HG02678 (cell line): ENCODE measurements at regions not wholly inside any gene's neighbourhood (a gene's known extent, or its start where the extent isn't known, plus 50 kb on each side); places are given as distances from the start of the nearest gene placed in this dataset.
"Not testable (repeated sequence)": the region's sequence is repeated elsewhere in the genome, so short reads cannot be mapped to it uniquely, and the experiment has no call there.

Source experiments
- ATAC-seq: cut with Tn5 transposase; IDR thresholded peaks from one replicate; pipeline ENCODE4 v1.9.1; 2021; ENCODE audit warnings: mild to moderate bottlenecking, moderate library complexity; ENCODE audit not compliant: unreplicated experiment

DNA sequence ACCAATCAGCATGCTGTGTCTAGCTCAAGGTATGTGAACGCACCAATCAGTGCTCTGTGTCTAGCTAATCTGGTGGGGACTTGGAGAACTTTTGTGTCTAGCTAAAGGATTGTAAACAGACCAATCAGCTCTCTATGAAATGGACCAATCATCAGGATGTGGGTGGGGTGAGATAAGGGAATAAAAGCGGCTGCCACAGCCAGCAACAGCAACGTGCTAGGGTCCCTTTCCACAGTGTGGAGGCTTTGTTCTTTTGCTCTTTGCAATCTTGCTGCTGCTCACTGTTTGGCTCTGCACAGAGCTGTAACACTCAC, 1353.9 kb upstream of the CDH18 start:
- not testable (repeated sequence) for ATAC-seq

DNA sequence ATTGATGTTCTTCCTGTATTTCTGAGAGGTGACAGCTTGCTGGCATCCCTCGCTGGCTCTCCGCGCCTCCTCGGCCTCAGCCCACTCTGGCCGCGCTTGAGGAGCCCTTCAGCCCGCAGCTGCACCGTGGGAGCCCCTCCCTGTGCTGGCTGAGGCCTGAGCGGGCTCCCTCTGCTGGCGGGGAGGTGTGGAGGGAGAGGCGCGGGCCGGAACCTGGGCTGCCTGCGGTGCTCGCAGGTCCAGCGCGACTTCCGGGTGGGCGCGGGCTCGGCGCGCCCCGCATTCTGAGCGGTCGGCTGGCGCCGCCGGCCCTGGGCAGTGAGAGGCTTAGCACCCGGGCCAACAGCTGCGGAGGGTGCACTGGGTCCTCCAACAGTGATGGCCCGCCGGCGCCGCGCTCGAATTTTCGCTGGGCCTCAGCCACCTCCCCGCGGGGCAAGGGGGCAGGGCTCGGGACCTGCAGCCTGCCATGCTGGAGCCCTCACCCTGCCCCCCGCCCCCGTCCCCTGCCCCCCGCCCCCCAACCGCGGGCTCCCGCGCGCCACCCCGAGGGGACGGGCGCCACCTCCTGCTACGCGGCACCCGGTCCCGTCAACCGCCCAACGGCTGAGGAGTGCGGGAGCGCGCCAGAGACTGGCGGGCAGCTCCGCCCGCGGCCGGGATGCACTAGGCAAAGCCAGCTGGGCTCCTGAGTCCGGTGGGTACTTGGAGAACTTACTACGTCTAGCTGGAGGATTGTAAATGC, 1353.4 kb upstream of the CDH18 start:
- not testable (repeated sequence) for ATAC-seq

DNA sequence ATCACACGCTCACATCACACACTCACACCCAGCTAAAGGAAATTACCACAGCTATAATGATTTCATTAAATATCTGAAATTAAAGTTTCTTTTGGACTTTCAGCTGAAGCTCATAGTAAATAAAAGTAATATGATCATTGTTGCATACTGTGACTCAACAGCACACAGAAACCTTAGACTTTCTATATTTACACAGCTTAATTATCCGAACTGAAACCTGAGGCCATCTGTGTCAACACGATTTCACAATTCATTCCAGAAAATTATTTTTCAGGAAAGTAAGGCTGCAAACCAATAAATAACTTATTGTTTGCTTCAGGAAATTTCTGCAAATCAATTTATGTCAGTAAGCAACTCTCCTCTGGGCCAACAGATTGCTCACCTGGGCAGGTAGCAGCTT, 1352.2 kb upstream of the CDH18 start:
- ATAC-seq = not testable (repeated sequence)

DNA sequence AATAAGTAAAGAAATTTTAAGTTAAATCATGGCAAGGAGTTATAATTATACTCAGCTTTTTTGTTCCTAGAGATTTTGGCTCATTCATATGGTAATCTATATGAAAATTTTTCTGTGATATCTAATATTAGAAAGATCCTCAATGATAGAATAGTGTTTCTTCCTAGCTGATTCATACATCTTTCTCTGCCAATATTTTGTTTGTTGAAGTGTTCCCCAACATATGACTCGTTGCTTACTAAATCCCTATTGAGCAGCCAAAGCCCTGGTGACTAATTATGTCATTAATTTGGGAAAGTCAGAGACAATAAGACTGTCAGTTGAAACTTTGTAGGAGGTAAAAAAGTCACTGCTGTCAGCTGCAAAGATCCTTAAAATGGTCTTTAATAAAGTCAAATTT, 1348.5 kb upstream of the CDH18 start:
- not testable (repeated sequence) for ATAC-seq

DNA sequence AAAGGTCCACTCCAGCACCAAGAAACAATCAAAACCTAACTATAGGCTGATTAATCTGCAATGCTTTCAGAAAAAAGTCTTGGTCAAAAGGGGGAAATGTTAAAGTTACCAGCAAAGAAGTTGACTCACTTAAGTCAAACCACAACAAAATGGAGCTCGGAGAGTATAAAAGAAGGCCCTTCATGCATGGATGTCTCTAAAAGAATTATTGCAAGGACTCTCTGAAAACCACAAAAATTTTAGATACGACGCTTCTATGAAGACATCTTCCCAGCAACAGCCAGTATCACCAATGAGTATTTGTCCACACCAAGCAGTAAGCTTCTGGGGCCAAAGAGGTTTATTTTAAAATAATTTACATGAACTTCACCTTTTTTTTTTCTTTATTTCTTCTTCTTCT, 1327.4 kb upstream of the CDH18 start:
- not testable (repeated sequence) for ATAC-seq

DNA sequence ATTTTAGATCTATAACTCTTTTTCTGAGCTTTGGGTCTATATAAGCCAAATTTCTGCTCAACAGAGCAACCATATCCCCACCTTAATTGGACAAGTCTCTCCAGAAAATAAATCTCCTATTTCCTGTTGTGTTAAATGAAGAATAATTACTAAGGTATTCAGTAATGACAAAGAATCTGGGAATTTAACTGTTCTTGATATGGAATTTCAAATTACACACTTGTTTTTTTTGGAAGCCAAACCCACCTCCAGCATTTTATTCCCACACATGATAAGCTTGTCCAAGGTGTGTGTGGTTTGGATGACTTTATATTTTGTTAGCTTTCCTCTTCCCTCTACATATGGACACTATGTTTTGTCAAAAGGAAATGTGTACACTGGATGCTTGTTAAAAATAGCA, 1313.2 kb upstream of the CDH18 start:
- ATAC-seq = not testable (repeated sequence)

DNA sequence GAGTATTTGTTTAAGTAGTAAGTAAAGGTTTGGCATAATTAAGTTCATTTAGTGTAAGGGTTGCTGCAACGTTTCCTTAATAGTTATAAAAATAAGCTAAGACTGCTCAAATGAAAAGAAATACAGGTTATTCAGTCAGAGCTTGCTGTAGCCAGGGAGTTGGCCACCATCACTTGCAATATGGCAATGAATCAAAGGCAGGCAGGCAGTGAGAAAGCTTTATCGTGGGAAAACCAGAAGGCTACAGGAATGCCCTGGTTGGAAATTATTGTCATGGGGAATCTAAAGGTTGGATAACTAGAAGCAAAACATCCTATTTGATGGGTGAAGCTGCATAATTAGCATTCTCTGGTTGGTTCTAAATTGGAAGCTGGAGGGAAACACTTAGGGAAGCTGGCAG, 1286.4 kb upstream of the CDH18 start:
- not testable (repeated sequence) for ATAC-seq

DNA sequence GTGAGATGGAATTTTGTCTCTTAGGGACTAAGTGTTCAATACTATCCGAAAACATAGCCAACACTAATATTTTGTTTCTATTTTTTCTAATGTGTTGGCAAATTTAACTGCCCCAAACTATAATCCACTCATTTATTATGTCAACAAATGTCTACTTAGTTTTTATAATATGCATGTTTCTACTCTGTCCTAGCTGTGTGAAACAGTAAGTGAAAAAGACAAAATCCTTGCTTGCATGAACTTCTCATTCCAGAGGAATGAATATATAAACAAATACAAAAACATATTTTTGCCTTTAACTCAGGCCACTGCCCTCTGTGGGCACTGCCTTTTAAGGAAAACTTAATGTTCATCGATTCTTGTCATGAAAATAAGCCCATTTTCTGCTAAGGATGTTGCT, 1275.4 kb upstream of the CDH18 start:
- no peak for ATAC-seq

DNA sequence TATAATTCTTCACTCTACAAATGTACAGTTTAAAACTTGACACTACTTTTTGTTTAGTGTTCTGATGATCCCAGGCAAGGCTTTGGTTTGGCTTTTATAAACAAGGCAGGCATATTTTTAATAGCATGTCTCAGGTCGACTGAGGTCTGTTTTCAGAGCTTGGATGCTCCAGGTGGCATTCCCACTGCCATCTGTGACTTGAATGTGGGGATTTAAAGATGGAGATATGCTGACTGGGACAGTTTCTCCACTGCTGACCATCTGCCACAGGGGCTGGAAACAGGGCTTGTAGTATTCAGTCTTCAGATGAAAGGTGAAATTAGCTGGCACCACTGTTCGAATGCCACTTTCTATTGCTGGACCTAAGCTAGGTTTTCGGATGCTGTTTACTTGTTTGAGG, 1266.2 kb upstream of the CDH18 start:
- ATAC-seq = no peak

DNA sequence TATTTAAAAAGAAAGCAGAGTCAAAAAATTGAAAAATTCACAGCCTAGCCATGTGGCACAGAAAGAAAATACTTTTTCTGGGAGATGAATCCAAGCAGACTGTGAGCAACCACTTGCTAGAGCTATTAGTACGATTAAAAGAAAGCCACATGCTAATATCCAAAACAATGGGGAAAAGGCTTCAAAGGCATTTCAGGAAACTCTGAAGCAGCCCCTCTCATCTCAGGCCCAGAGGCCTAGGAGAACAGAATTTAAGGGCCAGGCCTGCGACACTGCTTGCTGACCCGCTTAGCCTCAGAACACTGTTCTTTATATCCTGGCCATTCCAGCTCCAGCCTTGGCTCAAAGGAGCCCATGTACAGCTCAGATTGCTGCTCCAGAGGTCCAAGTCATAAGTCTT, 1257.0 kb upstream of the CDH18 start:
- ATAC-seq = no peak

DNA sequence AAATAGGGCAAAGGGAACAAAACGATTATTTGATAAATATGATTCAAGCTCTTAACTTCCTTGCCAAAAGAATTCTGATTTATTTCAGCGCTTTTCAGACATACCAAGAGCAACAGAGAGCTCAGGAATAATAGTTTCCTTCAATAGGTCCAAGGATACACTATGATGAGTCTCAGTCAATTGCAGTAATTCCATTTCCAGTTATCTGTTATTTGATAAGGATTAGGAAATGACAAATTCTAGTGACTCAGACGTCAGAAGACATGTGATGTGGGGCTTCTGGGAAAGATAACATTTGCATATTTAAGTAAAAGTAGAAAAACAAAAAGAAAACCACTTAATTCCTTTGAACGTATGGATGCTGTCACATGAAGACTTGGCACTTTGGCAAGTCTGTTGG, 1250.8 kb upstream of the CDH18 start:
- ATAC-seq = no peak

DNA sequence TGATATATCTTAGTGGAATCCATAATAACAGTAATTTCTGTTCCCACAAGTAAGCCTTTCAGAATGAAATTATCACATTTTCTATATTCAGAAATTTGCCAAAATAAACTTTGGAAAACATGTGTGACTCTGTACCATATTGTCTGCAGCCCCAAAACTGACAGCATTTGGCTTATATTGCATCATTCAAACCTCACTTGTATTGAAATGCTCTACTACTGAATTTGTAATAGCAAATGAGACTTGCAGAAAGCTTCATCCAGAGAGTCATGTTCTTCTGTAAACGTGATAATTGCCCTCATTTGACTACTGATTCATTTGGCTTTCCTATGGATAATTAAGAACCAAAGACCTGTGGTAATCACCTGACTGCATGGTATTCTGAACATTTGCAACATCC, 1249.5 kb upstream of the CDH18 start:
- ATAC-seq = no peak

DNA sequence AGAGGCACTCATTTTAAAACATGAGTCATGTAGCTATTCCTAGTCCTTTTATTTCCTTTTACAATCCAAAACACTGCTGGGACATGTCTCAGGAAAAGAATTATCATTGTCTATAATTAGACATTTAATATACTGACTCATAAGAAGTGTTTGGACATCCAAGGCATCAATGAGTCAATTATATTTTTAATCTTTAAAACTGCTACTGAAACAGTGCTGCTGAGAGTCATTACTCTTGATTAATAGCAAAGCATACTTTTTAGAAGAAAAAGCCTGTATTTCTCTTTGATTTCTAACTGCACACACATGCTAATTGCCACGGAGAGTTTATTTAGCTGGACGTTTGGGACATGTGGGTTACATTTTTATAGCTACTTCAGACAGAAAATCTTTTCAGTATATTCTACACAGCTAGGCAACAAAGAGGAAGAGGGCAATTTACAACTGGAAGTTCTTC, 1249.0 kb upstream of the CDH18 start:
- no peak for ATAC-seq

DNA sequence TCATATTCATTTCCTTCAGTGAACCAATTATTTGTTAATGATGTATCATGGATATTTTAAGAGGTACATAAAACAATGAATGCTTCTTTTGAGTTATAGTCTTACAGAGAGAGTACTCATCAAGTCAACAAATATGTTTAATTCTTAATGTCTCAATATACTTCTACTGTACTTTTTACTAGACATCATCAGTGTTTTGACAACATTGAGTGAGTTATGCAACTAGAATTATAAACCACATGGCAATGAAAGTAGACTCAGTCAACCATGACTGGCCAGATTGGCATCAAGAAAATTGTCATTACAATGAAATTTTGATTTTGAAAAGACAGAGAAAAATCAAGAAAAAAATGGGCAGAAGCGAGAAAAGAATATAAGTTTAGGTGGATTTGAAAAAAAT, 1248.1 kb upstream of the CDH18 start:
- no peak for ATAC-seq

DNA sequence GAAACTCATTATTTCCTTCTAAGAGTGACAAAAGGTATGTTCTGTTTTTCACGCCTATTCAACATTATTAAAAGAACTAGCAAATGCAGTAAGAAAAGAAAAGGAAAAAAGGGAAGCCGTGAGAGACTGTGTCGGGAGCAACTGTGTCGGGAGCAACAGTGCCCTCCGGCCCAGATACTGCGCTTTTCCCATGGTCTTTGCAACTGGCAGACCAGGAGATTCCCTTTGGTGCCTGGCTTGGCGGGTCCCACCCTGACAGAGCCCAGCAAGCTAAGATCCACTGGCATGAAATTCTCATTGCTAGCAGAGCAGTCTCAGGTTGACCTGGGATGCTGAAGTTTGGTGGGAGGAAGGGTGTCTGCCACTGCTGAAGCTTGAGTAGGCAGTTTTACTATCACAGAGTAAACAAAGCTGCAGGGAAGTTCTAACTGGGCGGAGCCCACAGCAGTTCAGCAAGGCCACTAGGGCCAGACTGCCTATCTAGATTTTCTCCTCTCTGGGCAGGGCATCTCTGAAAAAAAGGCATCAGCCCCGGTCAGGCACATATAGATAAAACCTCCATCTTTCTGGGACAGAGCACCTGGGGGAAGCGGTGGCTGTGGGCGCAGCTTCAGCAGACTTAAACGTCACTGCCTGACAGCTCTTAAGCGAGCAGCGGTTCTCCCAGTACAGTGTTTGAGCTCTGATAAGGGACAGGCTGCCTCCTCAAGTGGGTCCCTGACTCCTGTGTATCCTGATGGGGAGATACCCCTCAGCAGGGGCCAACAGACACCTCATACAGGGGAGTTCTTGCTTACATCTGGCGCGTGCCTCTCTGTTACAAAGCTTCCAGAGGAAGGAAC, 1237.4 kb upstream of the CDH18 start:
- ATAC-seq = no peak

DNA sequence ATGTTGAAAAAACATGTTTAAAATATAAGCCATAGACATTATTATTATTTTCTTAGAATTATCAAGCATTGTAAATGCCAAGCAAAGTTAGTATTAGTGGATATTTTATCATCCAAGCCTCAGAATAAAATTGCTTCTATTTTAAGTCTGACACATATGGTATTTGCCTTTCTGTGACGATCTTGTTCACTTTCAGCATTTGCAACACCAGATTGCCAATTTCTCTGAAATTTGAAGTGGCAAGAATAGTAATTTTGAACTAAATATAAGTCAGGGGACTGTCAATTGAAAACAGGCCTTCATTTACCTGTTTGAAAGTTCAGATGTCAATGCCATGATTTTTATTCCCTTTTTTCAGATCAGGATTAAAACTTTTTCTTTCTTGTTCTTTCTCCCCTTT, 1233.6 kb upstream of the CDH18 start:
- ATAC-seq = no peak

DNA sequence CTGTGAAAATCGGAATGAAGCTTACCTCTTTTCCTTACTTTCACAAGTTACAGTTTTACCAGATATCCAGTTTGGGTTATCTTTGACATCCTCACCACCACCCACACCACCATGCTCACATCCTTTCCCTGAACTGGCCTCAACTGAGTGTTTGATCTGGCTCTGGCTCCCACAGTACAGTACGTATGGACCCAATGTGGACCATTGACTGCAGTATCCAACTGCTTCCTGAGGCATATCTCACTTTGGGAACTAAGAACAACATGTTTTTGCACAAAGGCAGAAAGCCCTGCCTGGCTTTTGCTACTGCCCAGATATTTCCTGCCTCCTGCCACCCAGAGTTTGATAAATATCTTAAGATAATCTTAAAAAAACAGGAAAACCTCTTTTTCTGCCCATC, 1232.0 kb upstream of the CDH18 start:
- no peak for ATAC-seq

DNA sequence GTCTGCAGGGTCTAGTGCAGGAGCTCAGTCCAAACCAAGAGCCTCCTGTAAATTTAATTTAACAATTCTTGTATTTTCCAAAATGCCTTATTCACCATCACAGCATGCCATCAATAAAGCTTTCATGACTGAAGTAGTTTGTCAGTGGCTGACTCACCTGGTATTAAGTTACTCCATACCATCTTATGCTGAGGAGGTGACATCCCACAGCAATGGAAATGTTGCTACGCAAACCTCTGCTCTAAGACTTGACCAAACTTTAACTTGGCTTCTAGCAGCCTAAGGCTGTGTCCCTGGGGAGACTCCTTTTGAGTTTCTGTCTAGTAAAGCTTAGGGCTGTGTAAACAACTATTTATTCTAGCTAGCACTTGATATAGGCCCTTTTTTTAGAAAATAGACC, 1231.3 kb upstream of the CDH18 start:
- no peak for ATAC-seq

DNA sequence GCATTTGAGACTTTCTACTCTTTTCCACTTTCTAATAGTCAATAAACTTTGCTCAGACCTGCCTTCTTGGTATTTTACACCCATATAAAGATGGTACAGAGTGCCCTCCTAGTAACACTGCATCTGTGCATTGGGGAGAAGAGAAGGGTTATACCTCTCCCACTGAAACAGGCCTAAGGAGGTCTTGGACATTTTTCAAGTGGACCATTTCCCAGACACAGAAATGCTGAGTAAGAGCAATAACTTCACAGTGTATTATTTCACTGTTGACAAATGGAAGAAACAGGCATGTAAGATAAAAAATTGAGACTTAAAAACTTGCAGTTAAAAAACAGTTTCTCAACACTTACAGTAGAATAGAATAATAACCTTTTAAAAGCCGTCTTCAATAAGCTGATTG, 1224.0 kb upstream of the CDH18 start:
- no peak for ATAC-seq

DNA sequence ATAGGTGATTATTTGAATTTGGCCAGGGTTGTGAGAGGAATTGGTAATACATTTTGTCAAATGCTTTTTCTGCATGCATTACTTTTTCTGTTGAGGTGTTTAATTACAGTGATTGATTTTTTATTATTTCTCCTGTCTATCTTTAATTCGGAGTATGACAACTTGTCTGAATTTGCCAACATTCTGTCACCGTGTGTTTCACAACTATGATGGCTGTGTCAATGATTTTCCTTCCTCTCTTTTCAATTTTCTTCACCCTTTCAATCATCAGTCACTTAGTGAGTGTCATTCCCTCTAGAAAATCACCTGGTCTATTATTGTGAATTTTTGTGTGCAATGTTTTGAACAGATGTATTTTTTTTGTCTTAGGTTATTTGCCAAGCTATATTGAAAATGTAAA, 1221.4 kb upstream of the CDH18 start:
- no peak for ATAC-seq

DNA sequence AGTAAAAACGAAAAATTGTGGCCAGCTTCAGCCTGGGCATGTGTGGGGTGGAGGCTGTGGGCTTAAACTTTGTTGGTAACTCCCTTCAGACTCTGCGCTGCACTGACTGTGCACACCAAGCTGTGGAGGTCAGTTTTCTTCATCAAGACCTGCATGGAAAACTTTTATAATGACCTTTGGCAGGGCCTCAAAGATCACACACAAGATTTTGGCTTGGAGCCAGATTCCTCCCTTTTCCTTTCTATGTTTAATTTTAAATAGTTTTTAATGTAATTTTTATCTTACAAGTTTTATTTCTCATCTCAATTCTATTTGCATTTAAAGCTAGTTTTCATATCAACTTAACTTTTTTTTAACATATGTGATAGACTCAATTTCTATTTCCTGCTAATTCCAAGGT, 1211.1 kb upstream of the CDH18 start:
- ATAC-seq = no peak

DNA sequence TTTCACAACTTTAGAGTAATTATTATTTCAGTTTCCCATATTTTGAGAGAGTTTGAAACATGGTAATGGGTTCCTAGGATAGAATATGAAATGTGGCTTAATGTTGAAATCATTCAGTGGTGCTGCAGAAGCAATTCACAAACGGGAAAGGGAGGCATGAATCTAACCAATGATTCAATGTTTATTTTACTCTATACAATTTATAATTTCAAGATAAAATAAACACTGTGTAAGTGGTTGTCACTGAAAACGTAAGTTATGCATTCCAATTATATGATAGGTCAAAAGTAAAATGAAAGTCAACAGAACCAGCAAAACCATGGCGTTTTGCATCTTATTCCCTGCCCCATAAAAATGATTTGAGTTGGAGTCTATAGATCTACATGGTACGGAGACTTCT, 1207.1 kb upstream of the CDH18 start:
- no peak for ATAC-seq
